ENCODE measurements at regions not wholly inside any gene's neighbourhood (a gene's known extent, or its start where the extent isn't known, plus 50 kb on each side); places are given as distances from the start of the nearest gene placed in this dataset.
"Not testable (repeated sequence)": the region's sequence is repeated elsewhere in the genome, so short reads cannot be mapped to it uniquely, and the experiment has no call there.

DNA sequence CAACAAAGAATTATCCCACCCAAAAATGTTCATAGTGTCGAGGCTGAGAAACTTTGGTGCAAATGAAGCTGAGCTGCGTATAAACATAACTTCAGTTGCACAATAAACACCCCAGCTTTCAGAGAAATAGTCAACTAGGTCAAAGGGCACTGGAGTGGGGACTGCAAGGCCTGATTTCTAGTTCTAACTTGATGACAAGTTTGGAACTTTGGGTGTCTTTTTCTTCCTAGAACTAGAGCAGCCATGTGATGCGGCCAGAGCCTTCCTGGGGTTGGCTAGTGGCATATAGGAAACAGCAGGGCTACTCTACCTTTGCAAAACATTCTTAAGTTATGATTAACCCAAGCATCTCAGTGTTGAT is 298.4 kb upstream of the AMIGO2 start:
- Mint-ChIP-seq H3K4me3 (no peak overlapping the region), H3K27ac (peak overlapping the region; percentile 85), H3K9me3 (peaks cover 21% of the 10 kb centered on the region), H3K4me1 (ENCODE audit: low read depth) (peaks cover 55% of the 10 kb centered on the region), H3K27me3 (no peaks in the 10 kb centered on the region), H3K36me3 (peaks cover 4% of the 10 kb centered on the region)
- DNase-seq: no peak
- intact Hi-C loops (cut with micrococcal nuclease): loop anchor here (1.0 kb wide), 1 partner anchor 13 kb away; no protein-coding TSS in a partner anchor
- POLR2A ChIA-PET: interaction anchor here (1.2 kb wide), 1 partner anchor 11 kb away, joined by 3 read pairs; no protein-coding TSS in a partner anchor
- CTCF ChIA-PET: interaction anchor here (1.5 kb wide), 1 partner anchor 19 kb away, joined by 4 read pairs; no protein-coding TSS in a partner anchor

DNA sequence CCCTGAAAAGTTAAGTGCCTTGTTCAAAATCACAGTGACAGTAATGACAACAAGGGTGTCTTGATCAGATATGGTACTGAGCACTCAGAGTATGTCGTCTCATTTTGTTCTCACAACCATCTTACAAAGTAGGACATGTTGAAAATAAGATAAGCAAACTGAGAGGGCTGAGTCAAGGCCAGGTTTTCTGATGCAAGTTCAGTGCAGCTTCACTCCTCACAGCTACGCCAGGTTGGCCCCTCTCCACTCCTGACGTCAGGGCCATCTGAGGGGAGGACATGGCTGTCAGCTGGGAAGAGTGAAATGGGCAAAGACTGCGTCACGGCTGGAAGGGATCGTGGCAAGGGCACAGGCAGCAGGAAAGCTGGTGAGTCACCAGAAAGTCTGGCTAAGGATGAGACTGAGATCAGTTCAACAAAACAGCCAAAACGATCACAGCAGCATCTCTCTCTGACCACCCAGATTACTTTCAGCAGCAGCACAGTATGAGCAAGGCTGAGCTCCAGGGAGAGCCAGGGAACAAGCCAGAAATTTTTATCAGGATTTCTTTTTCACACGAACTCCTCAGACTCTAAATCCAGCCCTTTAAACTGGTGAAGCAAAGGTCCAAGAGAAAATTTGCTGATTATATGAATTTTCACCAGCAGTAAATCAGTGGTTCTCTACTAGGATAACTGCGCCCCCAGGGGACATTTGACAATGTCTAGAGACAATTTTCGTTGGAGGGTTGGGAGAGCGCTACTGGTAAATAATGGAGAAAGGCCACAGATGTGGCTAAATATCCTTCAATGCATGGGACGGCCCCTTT is 297.9 kb upstream of the AMIGO2 start:
- Mint-ChIP-seq H3K36me3 (peaks cover 6% of the 10 kb centered on the region), H3K27me3 (no peaks in the 10 kb centered on the region), H3K4me1 (ENCODE audit: low read depth) (peaks cover 55% of the 10 kb centered on the region), H3K4me3 (no peak overlapping the region), H3K9me3 (peaks cover 21% of the 10 kb centered on the region), H3K27ac (peak overlapping the region; percentile 85)
- CTCF ChIA-PET: interaction anchor here (1.5 kb wide), 1 partner anchor 20 kb away, joined by 4 read pairs; no protein-coding TSS in a partner anchor
- intact Hi-C loops (cut with micrococcal nuclease): loop anchor here (1.0 kb wide), 1 partner anchor 14 kb away; no protein-coding TSS in a partner anchor
- DNase-seq: no peak
- POLR2A ChIA-PET: interaction anchor here (1.2 kb wide), 1 partner anchor 10 kb away, joined by 3 read pairs; no protein-coding TSS in a partner anchor

DNA sequence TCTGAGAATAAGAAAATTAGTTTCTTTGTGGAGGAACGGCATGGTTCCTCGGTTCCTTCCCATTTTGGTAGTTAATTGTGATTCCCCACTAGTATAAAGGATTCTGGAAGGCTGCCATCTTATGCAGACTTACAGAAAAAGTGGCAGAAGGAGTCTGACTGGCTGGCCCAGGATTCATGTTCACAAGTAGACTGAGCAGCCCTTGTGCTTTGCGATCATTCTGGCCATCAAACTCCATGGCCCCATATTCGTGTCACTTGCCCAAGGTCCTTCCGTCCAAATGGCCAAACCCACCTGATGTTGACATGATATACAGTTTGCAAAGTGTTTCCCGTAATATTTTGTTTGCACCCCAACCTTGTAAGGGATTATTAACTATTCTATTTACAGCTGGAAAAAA is 297.2 kb upstream of the AMIGO2 start:
- intact Hi-C loops (cut with micrococcal nuclease): no loop called here
- DNase-seq: no peak
- peak overlapping the region; percentile 85 for H3K27ac Mint-ChIP-seq
- ChIA-PET CTCF (interaction anchor here (1.5 kb wide), 1 partner anchor 20 kb away, joined by 4 read pairs; no protein-coding TSS in a partner anchor), POLR2A (interaction anchor here (1.2 kb wide), 1 partner anchor 9 kb away, joined by 3 read pairs; no protein-coding TSS in a partner anchor)
- H3K9me3 Mint-ChIP-seq: peaks cover 21% of the 10 kb centered on the region
- H3K4me1 Mint-ChIP-seq (ENCODE audit: low read depth): peaks cover 51% of the 10 kb centered on the region
- no peak overlapping the region for H3K4me3 Mint-ChIP-seq
- H3K36me3 Mint-ChIP-seq: peaks cover 7% of the 10 kb centered on the region
- H3K27me3 Mint-ChIP-seq: no peaks in the 10 kb centered on the region

DNA sequence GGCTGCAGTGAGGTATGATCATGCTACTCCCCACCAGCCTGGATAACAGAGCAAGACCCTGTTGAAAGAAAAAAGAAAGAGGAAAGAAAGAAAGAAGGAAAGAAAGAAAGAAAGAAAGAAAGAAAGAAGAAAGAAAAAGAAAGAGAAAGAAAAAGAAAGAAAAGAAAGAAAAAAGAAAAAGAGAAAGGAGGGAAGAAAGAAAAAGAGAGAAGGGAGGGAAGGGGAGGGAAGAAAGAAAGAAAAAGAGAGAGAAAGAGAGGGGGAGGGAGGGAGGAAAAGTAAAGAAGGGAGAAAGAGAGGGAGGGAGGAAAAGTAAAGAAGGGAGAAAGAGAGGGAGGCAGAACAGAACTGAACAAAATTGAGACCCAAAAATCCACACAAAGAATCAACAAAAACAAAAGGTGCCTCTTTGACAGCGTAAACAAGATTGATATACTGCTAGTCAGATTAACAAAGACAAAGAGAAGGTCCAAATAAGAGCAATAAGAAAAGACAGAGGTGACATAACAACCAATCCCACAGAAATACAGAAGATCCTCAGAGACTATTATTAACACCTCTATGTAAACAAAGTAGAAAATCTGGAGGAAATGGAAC is 293.9 kb upstream of the AMIGO2 start:
- H3K27me3 Mint-ChIP-seq: no peaks in the 10 kb centered on the region
- H3K9me3 Mint-ChIP-seq: peaks cover 21% of the 10 kb centered on the region
- POLR2A ChIA-PET: no interaction called here
- intact Hi-C loops (cut with micrococcal nuclease): no loop called here
- no peak overlapping the region for H3K4me3 Mint-ChIP-seq
- peaks cover 36% of the 10 kb centered on the region for H3K4me1 Mint-ChIP-seq (ENCODE audit: low read depth)
- no peak for DNase-seq
- peaks cover 10% of the 10 kb centered on the region for H3K36me3 Mint-ChIP-seq
- CTCF ChIA-PET: no interaction called here
- H3K27ac Mint-ChIP-seq: no peak overlapping the region

DNA sequence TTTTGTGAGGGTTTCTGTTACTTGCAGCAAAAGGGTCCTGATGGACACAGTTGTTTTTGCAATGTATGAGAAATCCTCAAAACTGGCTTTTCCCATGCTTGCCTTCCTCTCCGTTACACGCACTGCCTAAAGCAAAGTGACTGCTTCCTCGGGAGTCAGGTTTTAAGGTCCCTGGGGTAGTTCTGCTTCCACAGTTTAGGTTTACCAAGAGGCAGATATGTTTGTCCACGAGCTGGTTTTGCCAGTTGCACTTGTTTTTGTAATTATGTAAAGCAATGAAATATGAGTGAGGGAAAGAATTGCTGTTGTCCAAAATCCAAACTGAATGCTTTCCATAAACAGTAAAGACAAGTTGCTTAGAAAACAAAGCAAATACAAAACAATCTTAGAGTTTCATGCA is 290.7 kb upstream of the AMIGO2 start:
- intact Hi-C loops (cut with micrococcal nuclease): no loop called here
- Mint-ChIP-seq H3K36me3 (peaks cover 13% of the 10 kb centered on the region), H3K4me3 (no peak overlapping the region), H3K4me1 (ENCODE audit: low read depth) (peaks cover 20% of the 10 kb centered on the region), H3K27me3 (no peaks in the 10 kb centered on the region), H3K27ac (no peak overlapping the region), H3K9me3 (peaks cover 13% of the 10 kb centered on the region)
- CTCF ChIA-PET: no interaction called here
- no peak for DNase-seq
- POLR2A ChIA-PET: no interaction called here

DNA sequence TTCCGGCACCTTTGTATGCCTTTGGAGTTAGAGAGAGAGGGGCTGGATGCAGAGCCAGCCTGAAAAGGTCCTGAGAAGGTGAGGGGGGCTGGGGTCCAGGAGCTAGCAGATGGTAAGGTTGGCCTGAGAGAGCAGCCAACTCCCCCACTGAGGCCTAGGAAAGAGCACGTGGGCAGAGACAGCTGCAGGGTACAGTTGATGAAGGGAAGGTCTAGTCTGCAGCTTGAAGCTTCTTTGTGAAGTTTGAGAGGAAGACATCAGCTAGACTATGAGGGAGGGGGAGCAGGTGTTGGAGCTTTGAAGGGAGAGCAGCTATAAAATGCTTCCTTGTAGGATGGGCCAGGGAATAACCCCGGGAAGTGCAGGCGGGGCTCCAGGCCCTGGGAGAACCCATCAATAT is 289.3 kb upstream of the AMIGO2 start:
- Mint-ChIP-seq H3K4me1 (ENCODE audit: low read depth) (peaks cover 18% of the 10 kb centered on the region), H3K4me3 (no peak overlapping the region), H3K36me3 (peaks cover 14% of the 10 kb centered on the region), H3K27ac (no peak overlapping the region), H3K9me3 (peaks cover 4% of the 10 kb centered on the region), H3K27me3 (no peaks in the 10 kb centered on the region)
- DNase-seq: no peak
- intact Hi-C loops (cut with micrococcal nuclease): loop anchor here (10.0 kb wide), 1 partner anchor 824 kb away; no protein-coding TSS in a partner anchor
- POLR2A ChIA-PET: no interaction called here
- CTCF ChIA-PET: interaction anchor here (0.7 to 2.0 kb wide), 2 partner anchors 21 to 29 kb away, joined by 3 to 6 read pairs; no protein-coding TSS in a partner anchor

DNA sequence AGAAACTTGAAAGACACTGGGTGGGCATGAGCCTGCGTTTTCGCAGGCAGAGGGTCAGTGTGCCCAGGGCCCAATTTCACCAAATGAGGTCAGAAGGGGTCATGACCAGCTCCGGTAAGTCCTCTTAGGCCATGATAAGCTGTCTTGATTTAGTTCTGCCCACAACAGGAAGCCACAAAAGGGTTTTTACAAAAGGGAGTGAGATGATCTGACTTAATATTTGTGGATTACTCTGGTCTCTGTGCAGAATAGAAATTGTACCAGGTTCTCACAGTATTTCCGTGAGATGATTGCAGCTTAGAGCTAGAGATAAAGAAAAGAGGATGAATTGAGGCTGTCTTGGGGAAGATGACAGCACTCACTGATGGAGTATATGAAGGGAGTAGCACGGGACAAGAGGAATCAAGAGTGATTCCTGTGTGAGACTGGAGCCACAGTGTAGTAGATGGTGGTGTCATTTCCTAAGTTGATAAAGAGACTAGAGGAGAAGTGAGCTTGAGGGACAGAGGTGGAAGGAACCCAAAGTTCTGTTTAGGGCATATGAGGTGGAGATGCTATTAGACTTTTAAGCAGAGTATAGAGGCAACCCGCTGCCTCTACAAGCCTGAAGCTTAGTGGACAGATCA is 288.3 kb upstream of the AMIGO2 start:
- H3K4me3 Mint-ChIP-seq: no peak overlapping the region
- DNase-seq: no peak
- H3K27me3 Mint-ChIP-seq: no peaks in the 10 kb centered on the region
- peaks cover 21% of the 10 kb centered on the region for H3K4me1 Mint-ChIP-seq (ENCODE audit: low read depth)
- intact Hi-C loops (cut with micrococcal nuclease): loop anchor here (10.0 kb wide), 1 partner anchor 823 kb away; no protein-coding TSS in a partner anchor
- H3K36me3 Mint-ChIP-seq: peaks cover 14% of the 10 kb centered on the region
- H3K27ac Mint-ChIP-seq: no peak overlapping the region
- no peaks in the 10 kb centered on the region for H3K9me3 Mint-ChIP-seq
- ChIA-PET POLR2A (interaction anchor here (1.1 to 2.0 kb wide), 3 partner anchors 10 to 148 kb away, joined by 3 to 5 read pairs (median 4); no protein-coding TSS in a partner anchor), CTCF (interaction anchor here (0.7 to 2.0 kb wide), 7 partner anchors 8 to 298 kb away, joined by 3 to 6 read pairs (median 4); no protein-coding TSS in a partner anchor)

DNA sequence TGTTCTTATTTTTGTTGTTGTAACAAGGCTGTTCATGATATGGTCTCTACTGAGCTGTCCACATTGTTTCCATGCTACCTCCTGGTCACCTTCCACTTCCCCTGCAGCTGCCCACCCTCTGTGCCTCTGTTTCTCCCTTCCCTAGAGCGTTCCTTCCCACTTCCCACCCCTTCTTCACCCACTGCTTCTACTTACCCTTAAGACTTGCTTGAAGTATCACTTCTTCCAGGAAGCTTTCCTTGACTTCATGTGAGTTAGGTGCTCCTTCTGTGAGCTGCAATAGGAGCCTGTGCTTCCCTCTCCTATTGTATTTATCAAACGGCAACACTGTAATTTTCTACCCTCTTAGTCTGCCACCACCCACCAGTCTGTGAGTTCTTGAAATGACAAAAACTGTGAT is 286.8 kb upstream of the AMIGO2 start:
- H3K27me3 Mint-ChIP-seq: no peaks in the 10 kb centered on the region
- intact Hi-C loops (cut with micrococcal nuclease): loop anchor here (10.0 kb wide), 1 partner anchor 822 kb away; no protein-coding TSS in a partner anchor

DNA sequence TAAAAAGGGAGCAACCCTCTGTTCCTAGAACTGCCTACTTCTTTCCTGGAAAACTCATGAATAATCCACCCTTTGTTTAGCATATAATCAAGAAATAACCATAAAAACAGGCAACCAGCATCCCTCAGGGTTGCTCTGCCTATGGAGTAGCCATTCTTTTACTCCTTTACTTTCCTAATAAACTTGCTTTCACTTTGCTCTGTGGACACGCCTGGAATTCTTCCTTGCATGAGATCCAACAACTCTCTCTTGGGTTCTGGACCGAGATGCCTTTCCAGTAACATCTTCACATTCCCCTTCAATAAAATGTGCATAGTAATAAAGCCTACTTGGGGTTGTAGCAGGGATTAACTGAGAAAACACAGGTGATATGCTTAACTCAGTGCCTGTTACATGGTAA is 286.4 kb upstream of the AMIGO2 start:
- H3K36me3 Mint-ChIP-seq: peaks cover 13% of the 10 kb centered on the region
- DNase-seq: no peak
- intact Hi-C loops (cut with micrococcal nuclease): loop anchor here (10.0 kb wide), 1 partner anchor 821 kb away; no protein-coding TSS in a partner anchor
- POLR2A ChIA-PET: no interaction called here
- no peaks in the 10 kb centered on the region for H3K9me3 Mint-ChIP-seq
- no peak overlapping the region for H3K4me3 Mint-ChIP-seq
- H3K27me3 Mint-ChIP-seq: no peaks in the 10 kb centered on the region
- no peak overlapping the region for H3K27ac Mint-ChIP-seq
- peaks cover 30% of the 10 kb centered on the region for H3K4me1 Mint-ChIP-seq (ENCODE audit: low read depth)
- CTCF ChIA-PET: no interaction called here

More for the DNA sequence above, 286.8 kb upstream of the AMIGO2 start:
- Mint-ChIP-seq H3K4me3 (no peak overlapping the region), H3K4me1 (ENCODE audit: low read depth) (peaks cover 26% of the 10 kb centered on the region), H3K36me3 (peaks cover 12% of the 10 kb centered on the region), H3K27ac (no peak overlapping the region), H3K9me3 (no peaks in the 10 kb centered on the region)
- CTCF ChIA-PET: interaction anchor here (1.3 kb wide), 1 partner anchor 9 kb away, joined by 3 read pairs; no protein-coding TSS in a partner anchor
- POLR2A ChIA-PET: interaction anchor here (1.5 to 2.0 kb wide), 2 partner anchors 29 to 147 kb away, joined by 4 to 5 read pairs; no protein-coding TSS in a partner anchor
- DNase-seq: no peak

DNA sequence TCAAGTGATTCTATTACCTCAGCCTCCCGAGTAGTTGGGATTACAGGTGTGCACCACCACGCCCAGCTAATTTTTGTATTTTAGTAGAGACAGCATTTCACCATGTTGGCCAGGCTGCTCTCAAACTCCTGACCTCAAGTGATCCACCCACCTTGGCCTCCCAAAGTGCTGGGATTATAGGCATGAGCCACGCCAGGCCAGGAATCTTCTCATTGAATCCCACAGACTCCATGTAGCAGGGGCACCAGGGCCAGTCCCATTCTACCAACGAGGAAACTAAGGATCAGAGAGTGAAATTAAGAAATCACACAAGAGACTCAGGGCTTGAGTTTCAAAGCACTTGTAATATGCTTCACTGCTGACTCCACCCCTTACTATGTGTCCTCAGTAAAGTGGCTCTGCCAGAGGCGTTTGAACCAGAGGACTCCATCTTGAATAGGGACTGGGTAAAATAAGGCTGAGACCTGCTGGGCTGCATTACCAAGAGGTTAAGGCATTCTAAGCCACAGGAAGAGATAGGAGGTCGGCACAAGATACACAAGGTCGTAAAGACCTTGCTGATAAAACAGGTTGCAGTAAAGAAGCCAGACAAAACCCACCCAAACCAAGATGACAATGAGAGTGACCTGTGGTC is 285.8 kb upstream of the AMIGO2 start:
- not testable (repeated sequence) for DNase-seq, H3K27me3 Mint-ChIP-seq, H3K4me3 Mint-ChIP-seq, H3K27ac Mint-ChIP-seq, H3K9me3 Mint-ChIP-seq
- ChIA-PET CTCF (interaction anchor here (1.3 to 5.5 kb wide), 2 partner anchors 18 to 31 kb away, joined by 3 to 56 read pairs; no protein-coding TSS in a partner anchor), POLR2A (interaction anchor here (0.6 to 1.6 kb wide), 3 partner anchors 16 to 146 kb away, joined by 3 to 10 read pairs (median 3); no protein-coding TSS in a partner anchor)
- intact Hi-C loops (cut with micrococcal nuclease): loop anchor here (1.0 to 10.0 kb wide), 2 partner anchors 29 to 821 kb away; no protein-coding TSS in a partner anchor
- Mint-ChIP-seq H3K4me1 (ENCODE audit: low read depth) (peaks cover 32% of the 10 kb centered on the region), H3K36me3 (peaks cover 13% of the 10 kb centered on the region)

DNA sequence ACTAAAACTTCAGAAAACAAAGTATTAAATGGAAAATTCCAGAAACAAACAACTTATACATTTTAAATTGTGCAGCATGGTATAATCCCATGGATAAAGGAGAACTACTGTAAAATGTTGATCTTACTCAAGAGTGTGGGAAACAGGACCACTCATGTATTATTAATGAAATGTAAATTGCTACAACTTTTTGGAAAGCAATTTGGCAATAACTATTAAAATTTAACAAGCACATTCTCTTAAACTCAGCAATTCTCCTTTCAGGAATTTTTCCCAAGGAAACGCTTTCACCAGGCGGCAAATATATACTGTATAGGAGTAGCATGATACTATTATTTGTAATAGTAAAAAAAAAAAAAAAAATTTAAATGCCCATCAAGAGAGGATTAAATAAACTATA is 284.5 kb upstream of the AMIGO2 start:
- ChIA-PET CTCF (interaction anchor here (1.2 to 5.5 kb wide), 3 partner anchors 12 to 32 kb away, joined by 3 to 56 read pairs (median 3); no protein-coding TSS in a partner anchor), POLR2A (interaction anchor here (1.0 to 1.6 kb wide), 4 partner anchors 27 to 156 kb away, joined by 3 to 10 read pairs (median 4); no protein-coding TSS in a partner anchor)
- peaks cover 3% of the 10 kb centered on the region for H3K9me3 Mint-ChIP-seq
- DNase-seq: no peak
- H3K4me1 Mint-ChIP-seq (ENCODE audit: low read depth): peaks cover 42% of the 10 kb centered on the region
- no peaks in the 10 kb centered on the region for H3K27me3 Mint-ChIP-seq
- intact Hi-C loops (cut with micrococcal nuclease): loop anchor here (10.0 kb wide), 1 partner anchor 819 kb away; no protein-coding TSS in a partner anchor
- H3K36me3 Mint-ChIP-seq: peaks cover 19% of the 10 kb centered on the region
- peak overlapping the region; percentile 20 for H3K4me3 Mint-ChIP-seq
- peak overlapping the region; percentile 74 for H3K27ac Mint-ChIP-seq

Measured in activated CD4-positive, alpha-beta memory T cell treated with anti-CD3 and anti-CD28 coated beads for 36 hours (primary cell).